Prostate gland (tissue), 2 donors: ENCODE measurements at regions not wholly inside any gene's neighbourhood (a gene's known extent, or its start where the extent isn't known, plus 50 kb on each side); places are given as distances from the start of the nearest gene placed in this dataset.

Experiments used
- CTCF ChIP-seq, 4 experiments: fragments of 200-600 bp in 2 of 4; fragments of 450-650 bp in 2 of 4; sonication (generic) in 2 of 4; IDR thresholded peaks; 1 replicate in 3 of 4; 2 replicates in 1 of 4; pipeline ENCODE4 v1.5.1; 2016 to 2019; ENCODE audit warnings: antibody characterized with exemption in 4 of 4, mild to moderate bottlenecking in 2 of 4, moderate library complexity in 2 of 4
- POLR2A ChIP-seq: fragments of 450-650 bp; IDR thresholded peaks from one replicate; pipeline ENCODE4 v1.6.1; 2016; ENCODE audit warnings: antibody characterized with exemption, mild to moderate bottlenecking

- TF ChIP-seq CTCF (IDR thresholded peaks at IDR 0.05) (no peak), POLR2A (no peak)
Observed at GRCh38 chr3:33954956-33955355, 156.5 kb downstream of the PDCD6IP start.
